Vagina (tissue), 2 donors: ENCODE measurements at regions not wholly inside any gene's neighbourhood (a gene's known extent, or its start where the extent isn't known, plus 50 kb on each side); places are given as distances from the start of the nearest gene placed in this dataset.

ENCODE experiments used
- DNase-seq, 2 donors: peaks; one replicate each; pipeline ENCODE4 v3.0.0-alpha.2; 2017; ENCODE audit errors: extremely low spot score in 2 of 2
- H3K27ac ChIP-seq: fragments of 200-600 bp; sonication (generic); one replicate; pipeline ENCODE4 v1.5.1; 2019
- H3K27me3 ChIP-seq: fragments of 200-600 bp; sonication (generic); one replicate; pipeline ENCODE4 v1.5.1; 2019
- H3K36me3 ChIP-seq, 2 donors: fragments of 200-600 bp; sonication (generic); one replicate each; pipeline ENCODE4 v1.5.1; 2017 to 2019
- H3K4me1 ChIP-seq: fragments of 200-600 bp; sonication (generic); one replicate; pipeline ENCODE4 v1.5.1; 2019
- H3K4me3 ChIP-seq, 2 donors: fragments of 200-600 bp; sonication (generic); 1 replicate in 1 of 2; 2 replicates in 1 of 2; pipeline ENCODE4 v1.5.1; 2016 to 2019
- H3K9me3 ChIP-seq: fragments of 200-600 bp; sonication (generic); one replicate; pipeline ENCODE4 v1.5.1; 2019
- POLR2A ChIP-seq, 2 donors: fragments of 450-650 bp; IDR thresholded peaks; one replicate each; pipeline ENCODE4 v1.6.1; 2017; ENCODE audit warnings: antibody characterized with exemption in 2 of 2, mild to moderate bottlenecking in 2 of 2, moderate library complexity in 2 of 2
- POLR2AphosphoS5 ChIP-seq, 2 donors: sonication (generic); formaldehyde crosslinking; IDR thresholded peaks; one replicate each; pipeline ENCODE4 v1.9.0; 2017; ENCODE audit warnings: antibody characterized with exemption in 2 of 2, mild to moderate bottlenecking in 2 of 2, low read depth in 1 of 2; ENCODE audit not compliant: insufficient read depth in 1 of 2
- intact Hi-C: fragments of 100-400 bp; cut with DNase I; formaldehyde crosslinking; loops from one replicate; pipeline ENCODE4 v1.15.1; 2023
- TF ChIP-seq, protein P1 (sequence below), 3 experiments: fragments of 450-650 bp in 2 of 3; fragments of 200-600 bp in 1 of 3; sonication (generic) in 1 of 3; IDR thresholded peaks; one replicate each; pipeline ENCODE4 v1.5.1; 2017 to 2019; ENCODE audit warnings: antibody characterized with exemption in 3 of 3, mild to moderate bottlenecking in 2 of 3, moderate library complexity in 2 of 3

DNA sequence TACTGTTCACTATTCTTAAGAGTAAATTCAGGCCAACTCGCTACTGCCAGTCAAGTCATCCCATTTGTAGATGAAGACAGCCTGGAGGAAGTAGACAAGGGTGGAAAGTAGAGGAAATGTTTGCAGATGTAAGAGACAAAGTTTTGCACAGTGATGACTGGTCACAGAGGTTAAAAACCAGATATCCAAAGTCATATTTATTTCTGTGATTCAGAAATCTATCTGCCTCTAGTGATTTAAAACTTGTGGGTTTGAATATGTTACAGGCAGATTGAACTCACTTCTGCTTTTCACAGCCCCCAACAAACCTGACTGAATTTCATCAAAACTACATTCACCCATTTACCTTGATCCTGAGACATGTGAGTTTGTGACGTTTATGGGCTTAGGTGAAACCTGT, 484.7 kb upstream of the C1orf87 start:
- no peaks in the 10 kb centered on the region for H3K36me3 ChIP-seq
- H3K4me3 ChIP-seq, result no peak overlapping the region
- no peaks in the 10 kb centered on the region for H3K27me3 ChIP-seq
- no peak overlapping the region for H3K27ac ChIP-seq
- no peak for TF ChIP-seq POLR2A (IDR thresholded peaks at IDR 0.05)
- TF ChIP-seq, protein P1, sequence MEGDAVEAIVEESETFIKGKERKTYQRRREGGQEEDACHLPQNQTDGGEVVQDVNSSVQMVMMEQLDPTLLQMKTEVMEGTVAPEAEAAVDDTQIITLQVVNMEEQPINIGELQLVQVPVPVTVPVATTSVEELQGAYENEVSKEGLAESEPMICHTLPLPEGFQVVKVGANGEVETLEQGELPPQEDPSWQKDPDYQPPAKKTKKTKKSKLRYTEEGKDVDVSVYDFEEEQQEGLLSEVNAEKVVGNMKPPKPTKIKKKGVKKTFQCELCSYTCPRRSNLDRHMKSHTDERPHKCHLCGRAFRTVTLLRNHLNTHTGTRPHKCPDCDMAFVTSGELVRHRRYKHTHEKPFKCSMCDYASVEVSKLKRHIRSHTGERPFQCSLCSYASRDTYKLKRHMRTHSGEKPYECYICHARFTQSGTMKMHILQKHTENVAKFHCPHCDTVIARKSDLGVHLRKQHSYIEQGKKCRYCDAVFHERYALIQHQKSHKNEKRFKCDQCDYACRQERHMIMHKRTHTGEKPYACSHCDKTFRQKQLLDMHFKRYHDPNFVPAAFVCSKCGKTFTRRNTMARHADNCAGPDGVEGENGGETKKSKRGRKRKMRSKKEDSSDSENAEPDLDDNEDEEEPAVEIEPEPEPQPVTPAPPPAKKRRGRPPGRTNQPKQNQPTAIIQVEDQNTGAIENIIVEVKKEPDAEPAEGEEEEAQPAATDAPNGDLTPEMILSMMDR (IDR thresholded peaks at IDR 0.05), result no peak
- no peak for TF ChIP-seq POLR2AphosphoS5 (IDR thresholded peaks at IDR 0.05; ENCODE audit: insufficient read depth in 1 of 2, low read depth in 1 of 2)
- no peaks in the 10 kb centered on the region for H3K9me3 ChIP-seq
- H3K4me1 ChIP-seq, result no peaks in the 10 kb centered on the region
- no peak for DNase-seq
- intact Hi-C loops, result no loop called here

- Histone ChIP-seq H3K4me1 (no peaks in the 10 kb centered on the region), H3K27ac (no peak overlapping the region), H3K4me3 (no peak overlapping the region)
These were observed 480.2 kb upstream of the C1orf87 start for GRCh38 chr1:60553730-60554129.

GRCh38 chr1:60547821-60548220, 474.3 kb upstream of the C1orf87 start:
- Histone ChIP-seq H3K27ac (no peak overlapping the region), H3K4me1 (no peaks in the 10 kb centered on the region), H3K36me3 (no peaks in the 10 kb centered on the region), H3K4me3 (no peak overlapping the region), H3K9me3 (no peaks in the 10 kb centered on the region), H3K27me3 (no peaks in the 10 kb centered on the region)
- no peak for DNase-seq
- intact Hi-C loops, result no loop called here
- TF ChIP-seq POLR2A (IDR thresholded peaks at IDR 0.05) (no peak), POLR2AphosphoS5 (IDR thresholded peaks at IDR 0.05; ENCODE audit: insufficient read depth in 1 of 2, low read depth in 1 of 2) (no peak)
- TF ChIP-seq, protein P1 (IDR thresholded peaks at IDR 0.05), result no peak

More at GRCh38 chr1:60553730-60554129, 480.2 kb upstream of the C1orf87 start:
- intact Hi-C loops, result no loop called here
- no peaks in the 10 kb centered on the region for H3K27me3 ChIP-seq
- H3K36me3 ChIP-seq, result no peaks in the 10 kb centered on the region
- no peak for DNase-seq
- no peak for TF ChIP-seq POLR2AphosphoS5 (IDR thresholded peaks at IDR 0.05; ENCODE audit: insufficient read depth in 1 of 2, low read depth in 1 of 2)
- no peak for TF ChIP-seq POLR2A (IDR thresholded peaks at IDR 0.05)
- TF ChIP-seq, protein P1 (IDR thresholded peaks at IDR 0.05), result no peak
- no peaks in the 10 kb centered on the region for H3K9me3 ChIP-seq

DNA sequence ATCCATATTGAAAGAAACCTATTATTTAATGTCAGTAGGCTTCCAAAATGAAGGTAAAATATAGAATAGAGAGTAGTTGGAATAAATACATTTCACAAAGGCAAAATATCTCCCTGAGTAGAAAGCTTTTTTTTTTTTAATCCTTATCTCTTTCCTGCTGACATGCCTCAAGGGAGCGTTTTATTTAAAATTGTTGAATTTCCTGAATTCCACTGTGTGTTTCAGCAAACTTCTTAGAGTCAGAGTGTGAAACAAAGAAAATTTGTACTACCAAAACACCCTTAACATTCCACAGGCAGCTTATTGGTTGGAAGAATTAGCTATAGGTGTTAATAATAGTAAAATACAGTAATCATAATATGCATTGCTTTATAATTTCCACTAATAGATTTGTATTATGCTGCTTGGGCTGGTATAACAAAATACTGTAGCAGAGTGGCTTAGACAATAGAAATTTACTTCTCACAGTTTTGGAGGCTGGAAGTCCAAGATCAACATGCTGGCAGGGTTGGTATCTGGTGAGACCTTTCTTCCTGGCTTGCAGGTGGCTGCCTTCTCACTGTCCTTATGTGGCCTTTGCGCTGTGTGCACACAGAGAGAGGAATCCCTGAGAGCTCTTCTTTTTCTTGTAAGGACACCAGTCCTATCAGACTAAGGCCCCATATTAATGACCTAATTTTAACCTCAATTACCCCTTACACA, 468.4 kb upstream of the C1orf87 start:
- TF ChIP-seq POLR2A (IDR thresholded peaks at IDR 0.05), result no peak
- TF ChIP-seq, protein P1 (IDR thresholded peaks at IDR 0.05), result no peak
- no peak for TF ChIP-seq POLR2AphosphoS5 (IDR thresholded peaks at IDR 0.05; ENCODE audit: insufficient read depth in 1 of 2, low read depth in 1 of 2)
- no peak overlapping the region for H3K4me3 ChIP-seq
- no peaks in the 10 kb centered on the region for H3K36me3 ChIP-seq
- no peaks in the 10 kb centered on the region for H3K27me3 ChIP-seq
- no peaks in the 10 kb centered on the region for H3K4me1 ChIP-seq
- intact Hi-C loops, result no loop called here
- no peak overlapping the region for H3K27ac ChIP-seq
- H3K9me3 ChIP-seq, result peaks cover 8% of the 10 kb centered on the region
- no peak for DNase-seq

GRCh38 chr1:60540141-60540540, 466.6 kb upstream of the C1orf87 start:
- peaks cover 8% of the 10 kb centered on the region for H3K9me3 ChIP-seq
- intact Hi-C loops, result no loop called here
- no peaks in the 10 kb centered on the region for H3K36me3 ChIP-seq
- no peaks in the 10 kb centered on the region for H3K27me3 ChIP-seq
- no peaks in the 10 kb centered on the region for H3K4me1 ChIP-seq
- no peak overlapping the region for H3K27ac ChIP-seq
- no peak for DNase-seq
- H3K4me3 ChIP-seq, result no peak overlapping the region
- TF ChIP-seq POLR2A (IDR thresholded peaks at IDR 0.05) (no peak), POLR2AphosphoS5 (IDR thresholded peaks at IDR 0.05; ENCODE audit: insufficient read depth in 1 of 2, low read depth in 1 of 2) (no peak)
- TF ChIP-seq, protein P1 (IDR thresholded peaks at IDR 0.05), result no peak
